NCI-H2171 (cell line): ENCODE measurements at regions not wholly inside any gene's neighbourhood (a gene's known extent, or its start where the extent isn't known, plus 50 kb on each side); places are given as distances from the start of the nearest gene placed in this dataset.

Source experiments
- DNase-seq: peaks from one replicate; lab custom pipeline; 2025; lab: John Stamatoyannopoulos, UW

DNA sequence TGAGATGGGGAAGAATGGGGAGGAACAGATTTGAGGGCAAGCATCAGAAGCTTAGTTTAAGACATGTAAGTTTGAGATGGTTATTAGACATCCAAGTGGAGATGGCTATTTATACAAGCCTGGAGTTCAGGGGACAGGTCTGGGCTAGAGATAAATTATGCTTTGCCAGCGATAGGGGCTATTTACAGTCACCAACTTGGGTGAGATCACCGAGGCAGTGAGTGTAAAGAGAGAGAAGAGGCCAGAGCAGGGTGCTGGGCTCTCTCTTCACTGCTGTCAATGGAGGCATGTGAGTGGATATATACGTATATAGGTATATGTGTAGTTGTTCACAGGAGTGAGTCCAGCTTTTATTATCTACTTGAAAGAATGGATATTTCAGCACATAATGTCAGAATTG lies 81.0 kb downstream of the QPCT start:
- no peak for DNase-seq

DNA sequence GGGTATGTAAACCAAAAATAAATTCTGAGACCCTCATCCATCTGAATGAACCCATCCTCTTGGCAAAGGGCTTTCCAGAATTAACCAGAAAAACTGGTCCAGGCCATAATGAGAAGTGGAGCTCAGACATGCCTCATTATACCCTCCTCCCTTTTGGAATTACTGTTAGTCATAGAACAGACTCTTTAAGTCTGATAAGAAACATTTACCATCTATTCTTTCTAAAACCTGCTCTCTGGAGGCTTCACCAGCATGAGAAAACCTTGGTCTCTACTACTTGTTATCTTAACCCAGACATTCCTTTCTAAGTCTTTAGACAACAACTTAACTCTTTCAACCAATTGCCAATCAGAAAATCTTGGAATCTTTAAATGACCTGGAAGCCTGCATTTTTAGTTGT lies 82.8 kb downstream of the QPCT start:
- DNase-seq, result no peak

DNA sequence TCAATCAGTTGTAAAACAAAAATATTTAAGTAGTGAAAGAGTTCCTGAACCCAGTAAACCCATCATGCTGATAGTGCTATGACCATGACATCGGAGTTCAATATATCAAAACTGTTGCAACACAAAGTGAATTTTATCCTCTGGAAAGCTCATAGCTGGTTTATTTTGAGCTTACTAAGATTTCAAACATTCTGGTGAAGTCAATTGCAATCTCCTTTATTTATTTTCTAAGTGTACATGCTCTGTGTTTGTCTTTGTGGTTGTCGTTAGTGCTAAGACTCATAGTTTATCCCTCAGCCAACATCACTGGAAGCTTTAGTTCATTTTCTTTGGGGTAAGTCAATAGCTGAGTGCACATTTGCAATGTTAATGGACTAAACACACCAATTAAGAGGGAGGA lies 91.9 kb downstream of the QPCT start:
- DNase-seq, result no peak

DNA sequence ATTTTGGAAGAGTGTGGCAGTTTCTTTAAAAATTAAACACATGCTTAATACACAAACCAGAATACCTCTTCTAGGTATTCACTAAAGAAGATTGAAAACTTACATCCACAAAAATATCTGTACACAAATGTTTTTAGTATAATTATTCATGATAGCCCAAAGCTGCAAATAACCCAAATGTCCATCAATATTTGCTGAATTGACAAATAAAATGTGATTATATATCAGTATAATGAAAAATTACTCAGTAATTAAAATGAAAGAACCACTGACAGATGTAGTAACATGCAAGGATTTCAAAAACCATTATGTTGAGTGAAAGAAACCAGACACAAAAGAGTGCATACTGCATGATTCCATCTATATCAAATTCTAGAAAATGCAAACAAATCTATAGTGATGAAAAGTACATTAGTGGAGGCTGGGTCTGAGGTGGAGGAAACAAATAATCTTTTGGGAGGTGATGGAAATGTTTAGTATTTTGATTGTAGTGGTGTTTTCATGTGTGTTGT lies 94.8 kb downstream of the QPCT start:
- no peak for DNase-seq

DNA sequence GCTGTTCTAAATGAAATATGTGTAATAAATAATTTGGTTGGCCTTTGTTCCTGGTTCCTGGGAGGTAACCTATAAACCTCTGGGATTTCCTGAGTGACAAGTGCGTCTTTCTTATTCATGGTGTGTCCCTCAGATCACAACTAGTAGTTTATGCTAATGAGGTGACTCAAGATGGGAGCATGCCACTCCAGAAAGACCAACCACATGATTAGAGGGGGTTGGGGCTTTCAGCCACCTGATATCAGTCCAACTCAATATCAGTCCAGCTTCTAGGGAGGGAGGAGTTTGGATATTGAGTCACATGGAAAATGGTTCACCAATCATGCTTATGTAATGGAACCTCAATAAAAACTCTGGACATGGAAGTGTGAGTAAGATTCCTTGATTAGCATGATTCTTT lies 96.6 kb downstream of the QPCT start:
- DNase-seq, result no peak

DNA sequence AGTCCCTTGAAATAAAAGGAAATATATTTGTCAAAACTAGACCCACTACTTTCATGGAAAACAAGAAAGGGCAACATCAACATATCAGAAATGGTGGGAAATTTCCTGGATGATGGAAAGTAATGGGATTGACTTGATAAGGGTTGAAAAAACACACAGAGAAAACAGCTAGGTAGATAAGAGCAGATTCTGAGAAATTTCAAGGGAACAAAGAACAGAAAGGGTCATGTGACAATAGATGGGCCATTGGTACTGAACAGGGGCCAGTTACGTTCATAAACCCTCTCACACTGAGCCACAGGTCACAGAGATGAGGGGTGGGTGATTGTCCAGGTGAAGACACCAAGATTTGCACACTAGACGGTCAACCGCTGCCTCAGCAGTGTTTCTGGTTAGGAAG lies 98.7 kb downstream of the QPCT start:
- DNase-seq, result no peak

DNA sequence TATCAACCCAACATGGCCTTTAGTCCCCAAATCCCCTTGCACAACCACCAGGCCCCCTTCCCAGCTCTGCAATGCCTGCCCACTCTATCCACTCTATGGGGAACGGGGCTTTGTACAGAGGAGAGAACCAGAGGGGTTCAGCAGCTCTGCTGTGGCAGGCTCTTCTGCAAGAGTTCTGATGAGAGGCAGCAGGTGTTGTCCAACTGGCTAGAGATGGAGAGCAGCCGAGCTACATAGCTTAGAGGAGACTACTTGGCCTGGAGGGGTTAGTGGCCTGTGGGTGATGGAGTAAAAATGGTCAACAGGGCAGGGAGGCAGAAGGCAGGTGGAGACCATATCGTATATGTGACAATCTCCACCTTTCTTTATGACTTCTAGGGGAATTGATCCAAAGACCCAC lies 103.0 kb downstream of the QPCT start:
- no peak for DNase-seq

DNA sequence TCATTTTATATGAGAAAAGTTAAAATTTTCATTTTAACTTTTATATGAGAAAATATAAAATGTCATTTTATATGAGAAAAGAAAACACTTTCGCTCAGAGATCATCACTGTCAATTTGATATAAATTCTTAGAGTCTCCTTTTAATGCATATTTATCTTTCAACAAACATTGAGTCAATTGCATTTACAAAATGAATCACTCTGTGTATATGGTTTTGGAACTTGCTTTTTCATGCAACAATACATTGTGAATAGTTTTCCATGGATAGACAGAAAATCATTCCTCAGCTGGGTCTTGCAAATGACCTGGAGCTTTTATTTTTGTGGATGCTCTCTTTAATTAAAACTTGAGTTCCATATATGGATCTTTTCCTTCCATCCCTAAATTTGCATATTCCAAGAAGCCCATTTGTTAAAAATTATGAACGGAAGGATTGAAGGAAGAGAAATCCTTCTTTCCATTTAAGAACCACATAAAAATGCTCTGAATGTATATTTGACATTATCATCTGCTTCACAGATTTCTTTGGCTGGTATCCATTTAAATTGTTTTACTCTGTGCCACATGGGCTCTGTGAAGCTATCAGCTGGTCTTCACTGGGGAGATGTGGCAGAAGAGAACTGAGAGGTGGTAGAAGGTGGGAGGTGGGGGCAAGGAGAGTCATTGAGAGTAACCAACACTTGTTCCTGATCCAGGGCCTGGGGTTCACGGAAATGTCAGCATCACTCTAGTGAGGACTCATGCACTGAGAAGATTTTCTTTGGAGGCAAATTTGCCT lies 104.1 kb downstream of the QPCT start:
- no peak for DNase-seq

DNA sequence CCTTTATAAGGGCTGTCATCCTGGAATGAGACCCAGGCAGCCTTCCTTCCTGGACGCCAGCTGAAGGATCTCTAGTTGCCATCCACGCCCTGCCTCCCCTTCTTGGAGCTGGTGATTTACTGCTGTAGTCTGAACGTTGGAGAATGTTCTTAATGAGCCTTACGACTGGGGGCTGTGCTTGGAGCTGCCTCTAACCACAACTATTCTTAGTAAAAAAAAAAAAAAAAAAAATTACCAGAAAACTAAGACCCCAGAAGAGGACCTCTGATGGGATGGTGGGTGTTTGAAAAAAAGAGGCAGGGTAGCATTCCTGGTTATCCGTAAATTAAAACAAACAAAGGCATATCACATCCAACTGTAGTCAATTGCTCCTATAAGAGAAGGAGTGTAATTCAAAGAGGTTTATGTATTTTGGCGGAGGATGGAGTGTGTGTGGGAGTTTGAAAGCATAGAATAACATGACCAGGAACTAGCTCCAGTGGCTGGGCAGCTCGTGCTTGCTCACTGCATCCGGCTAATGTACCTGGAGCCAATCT lies 105.4 kb downstream of the QPCT start:
- no peak for DNase-seq

DNA sequence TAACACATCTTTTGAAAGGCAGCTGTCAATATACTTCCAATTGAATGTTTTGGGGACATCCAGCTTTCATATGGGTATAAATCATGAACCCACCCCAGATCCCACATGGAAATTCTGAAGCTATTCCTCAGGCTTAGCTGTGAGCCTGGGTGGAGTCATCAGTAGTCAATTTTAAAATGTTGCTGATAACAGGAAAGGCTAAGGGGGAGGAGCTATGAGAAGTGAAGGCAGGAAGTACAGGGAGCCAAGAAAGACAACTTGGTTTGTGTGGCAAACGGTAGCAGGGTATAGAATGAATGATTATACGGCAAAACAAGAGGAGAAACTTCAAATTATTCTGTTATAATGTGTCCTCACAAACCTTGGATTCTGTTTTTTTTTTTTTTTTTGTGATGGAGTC lies 108.6 kb downstream of the QPCT start:
- DNase-seq, result no peak

DNA sequence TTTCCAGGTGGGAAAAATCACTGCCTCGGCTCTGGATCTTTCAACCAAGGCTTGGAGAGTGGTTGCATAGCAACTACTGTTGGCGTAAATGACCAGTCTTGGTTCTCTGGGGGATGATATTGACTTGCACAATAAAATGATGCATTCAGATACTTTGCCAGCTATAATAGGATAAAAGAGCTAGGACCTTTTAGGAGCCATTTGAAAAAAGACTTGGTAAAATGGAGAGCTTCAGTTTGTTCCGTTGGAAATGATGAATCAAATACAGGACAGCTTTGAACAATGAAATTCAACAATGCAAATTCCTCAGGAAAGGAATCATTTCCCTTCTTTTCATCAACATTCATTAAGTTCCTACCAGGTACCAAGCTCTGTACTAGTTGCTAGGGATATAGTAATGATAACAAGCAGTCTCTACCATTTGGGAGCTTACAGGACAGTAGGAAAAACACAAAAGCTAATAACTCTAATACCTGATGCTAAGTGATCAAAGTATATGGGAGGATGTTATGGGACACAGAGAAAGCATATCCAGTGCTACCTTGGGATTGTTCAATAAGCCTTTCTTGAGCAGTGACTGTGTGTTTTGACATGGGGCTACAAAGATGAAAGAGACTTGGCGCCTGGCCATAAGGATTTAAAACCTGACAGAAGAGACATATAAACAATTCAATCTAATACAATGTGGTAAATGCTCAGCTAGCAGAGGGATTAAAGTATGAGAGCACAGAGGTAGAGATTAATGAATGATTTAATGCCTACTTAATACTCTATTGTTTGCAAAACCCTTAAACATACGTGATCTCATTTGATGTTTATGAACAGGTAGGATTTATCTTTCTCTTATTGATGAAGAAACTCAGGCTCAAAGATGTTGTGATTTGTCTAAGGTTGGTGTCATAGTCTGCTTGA lies 110.7 kb downstream of the QPCT start:
- DNase-seq, result no peak

DNA sequence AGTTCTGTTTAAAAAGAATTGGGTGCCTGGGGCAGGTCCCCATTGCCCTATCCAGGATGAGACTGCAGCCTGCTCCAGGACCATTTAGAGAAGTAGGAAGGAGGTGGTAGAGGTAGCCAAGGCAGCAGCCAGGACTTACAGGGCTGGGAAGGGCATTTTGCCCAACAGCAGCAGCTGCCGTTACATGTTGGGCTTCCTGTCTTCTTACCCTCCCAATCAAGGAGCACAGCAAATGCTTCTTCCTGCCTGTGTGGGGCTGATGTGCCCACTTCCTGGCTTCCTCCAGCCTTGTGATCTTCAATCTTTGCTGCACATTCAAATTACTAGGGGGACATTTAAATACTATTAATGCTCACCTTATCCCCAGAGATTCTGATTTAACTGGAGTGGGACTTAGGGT lies 112.0 kb downstream of the QPCT start:
- DNase-seq, result no peak

DNA sequence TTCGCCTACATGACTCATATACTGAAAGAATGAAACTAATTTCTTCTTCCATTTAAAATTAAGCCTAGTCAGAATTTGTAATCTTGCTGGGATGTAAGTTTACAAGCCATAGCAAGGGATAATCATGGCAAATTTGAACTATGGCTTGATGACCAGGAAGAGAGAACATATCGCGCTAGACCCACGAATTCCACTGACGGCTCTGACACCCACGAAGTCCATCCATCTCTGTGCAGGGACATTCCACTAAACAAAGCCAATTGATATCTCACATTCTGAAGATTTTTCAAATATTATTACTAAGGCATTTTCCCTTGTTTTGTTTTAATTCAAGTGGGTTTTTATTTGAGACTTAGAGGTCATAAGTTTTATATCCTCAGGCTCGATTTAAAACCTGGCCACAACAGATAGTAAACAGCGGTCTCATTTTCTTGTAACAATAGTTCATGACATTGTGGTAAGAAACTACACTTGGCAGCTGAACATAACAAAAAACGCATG lies 113.0 kb downstream of the QPCT start:
- DNase-seq, result no peak

DNA sequence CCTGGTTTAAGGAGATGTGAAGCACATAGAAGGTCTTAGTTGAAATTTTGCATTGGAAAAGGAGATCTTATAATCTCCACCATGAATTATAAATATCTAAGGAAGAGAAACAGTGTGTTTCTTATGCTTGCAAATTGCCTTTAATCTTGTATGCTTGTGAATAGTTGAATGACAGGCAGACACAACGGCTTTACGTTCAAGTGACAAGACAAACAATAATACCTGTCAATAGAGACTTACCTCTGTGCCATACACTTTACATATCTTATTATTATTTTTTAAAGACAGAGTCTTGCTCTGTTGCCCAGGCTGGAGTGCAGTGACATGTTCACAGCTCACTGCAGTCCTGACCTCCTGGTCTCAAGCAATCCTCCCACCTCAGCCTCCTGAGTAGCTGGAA lies 113.7 kb downstream of the QPCT start:
- DNase-seq, result no peak

DNA sequence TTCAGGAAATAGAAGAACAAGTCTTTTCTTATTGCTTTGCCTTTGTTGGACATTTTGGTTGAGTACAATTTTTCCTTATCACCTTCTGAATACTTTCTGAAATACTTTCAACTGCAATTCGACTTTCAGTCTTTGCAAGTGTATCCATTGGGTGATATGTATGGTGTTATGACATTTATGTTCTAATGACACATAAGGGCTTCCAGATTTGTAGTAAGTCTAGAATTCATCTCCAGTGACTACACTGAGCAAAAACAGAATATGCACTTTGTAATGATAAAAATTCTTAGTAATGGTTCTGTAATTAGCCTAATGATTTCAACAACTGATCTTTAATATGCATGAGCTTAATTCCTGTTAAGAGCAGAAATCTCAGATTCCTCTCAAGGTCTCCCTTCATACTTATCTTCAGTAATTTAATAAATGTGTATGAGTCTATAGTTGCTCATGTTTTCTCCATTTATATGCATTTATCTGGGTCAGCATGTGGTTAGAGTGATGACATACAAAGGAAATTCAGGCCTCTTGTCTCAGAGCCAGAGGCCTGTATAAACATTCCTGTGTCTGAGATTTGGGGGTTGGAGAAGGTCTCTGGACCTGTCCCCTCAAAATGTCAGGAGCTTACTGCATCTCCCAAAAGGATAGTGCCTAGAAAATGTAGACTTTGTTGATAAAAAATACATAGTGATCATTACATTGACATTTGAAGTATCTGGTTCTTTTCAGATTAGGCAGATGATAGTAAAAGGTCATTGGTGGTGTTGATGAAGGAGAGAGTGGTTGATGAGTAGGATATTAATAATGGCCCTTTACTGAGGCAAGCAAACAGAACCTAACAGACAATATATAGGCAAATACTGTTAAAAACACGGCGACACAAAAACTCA lies 114.9 kb downstream of the QPCT start:
- no peak for DNase-seq

DNA sequence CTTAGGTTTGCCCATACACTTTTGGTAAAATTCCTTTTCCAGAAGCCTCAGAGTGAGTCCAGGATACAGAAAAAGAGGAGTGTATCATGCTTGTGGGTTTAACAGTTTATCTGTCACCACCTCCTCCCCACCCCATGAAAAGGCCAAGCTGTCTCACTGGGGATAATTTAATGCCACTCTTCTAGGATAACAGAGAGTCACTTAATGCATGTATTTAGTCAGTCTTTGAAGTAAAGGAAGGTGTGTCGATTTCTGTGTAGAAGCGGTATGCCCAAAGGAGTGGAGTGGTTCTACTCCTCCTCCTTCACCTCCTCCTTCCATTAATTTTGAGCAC lies 116.4 kb downstream of the QPCT start:
- DNase-seq, result no peak

DNA sequence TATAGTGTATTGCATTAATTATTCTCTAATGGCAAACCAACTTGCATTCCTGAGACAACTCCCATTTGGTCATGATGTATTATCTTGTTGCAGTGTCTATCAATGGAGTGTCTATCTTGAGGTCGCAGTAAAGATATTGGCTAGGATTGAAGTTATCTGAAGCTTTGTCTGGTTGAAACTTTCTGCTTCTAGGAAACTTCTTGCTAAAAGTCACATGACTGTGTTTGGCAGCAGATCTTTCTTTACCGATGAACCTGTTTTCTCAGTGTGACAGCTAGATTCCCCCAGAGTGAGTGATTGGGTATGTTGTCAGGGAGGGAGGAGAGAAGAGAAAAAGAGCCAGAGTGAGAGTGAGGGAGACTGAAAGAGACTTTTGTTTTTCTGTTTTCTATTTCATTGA lies 119.6 kb downstream of the QPCT start:
- no peak for DNase-seq

DNA sequence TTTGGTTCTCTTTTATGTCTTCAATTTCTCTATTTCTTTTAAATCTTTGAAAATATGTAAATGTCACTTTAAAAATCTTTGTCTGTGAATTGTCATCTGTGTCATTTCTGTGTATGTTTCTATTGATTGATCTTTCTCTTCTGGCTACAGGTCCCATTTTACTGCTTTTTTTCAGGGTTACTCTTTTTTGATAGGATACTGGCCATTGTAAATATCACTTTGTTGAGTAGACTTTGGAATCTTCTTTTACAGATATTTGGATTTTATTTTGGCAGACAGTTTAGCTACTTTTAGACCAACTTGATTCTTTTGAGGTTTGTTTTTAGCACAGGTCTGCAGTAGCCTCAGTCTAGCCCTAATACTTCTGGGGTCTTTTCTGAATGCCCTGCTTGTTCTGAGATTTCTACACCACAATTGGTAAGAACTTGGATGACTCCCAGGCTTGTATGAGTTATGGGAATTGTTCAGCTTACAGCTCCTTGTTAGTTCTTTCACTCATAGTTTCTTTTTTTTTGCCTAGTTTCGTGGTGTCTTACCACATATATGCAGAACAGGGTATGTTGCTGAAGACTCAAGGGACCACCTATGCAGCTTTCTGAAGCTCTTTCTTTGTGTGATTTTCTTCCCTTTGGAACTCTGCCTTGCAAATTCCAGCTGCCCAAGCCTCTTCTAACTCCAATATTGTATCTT lies 122.2 kb downstream of the QPCT start:
- no peak for DNase-seq

DNA sequence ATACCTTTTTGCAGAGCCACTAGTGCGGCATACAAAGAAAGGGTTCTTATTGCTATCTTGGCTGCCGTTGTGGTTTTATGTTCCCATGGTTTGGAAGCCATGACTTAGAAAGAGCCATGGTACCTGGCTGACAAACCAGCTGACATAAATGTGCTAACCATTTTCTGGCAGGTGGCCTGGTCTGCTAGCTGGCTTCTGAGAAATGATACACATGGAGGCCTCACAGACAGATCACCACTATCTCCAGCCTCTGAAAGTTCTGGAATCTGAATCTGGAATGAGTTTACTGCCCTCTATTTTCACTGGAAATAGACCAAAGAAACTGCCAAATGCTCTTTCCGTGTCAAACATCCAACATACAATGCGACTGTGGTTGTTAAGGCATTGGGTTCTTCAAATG lies 123.7 kb downstream of the QPCT start:
- DNase-seq, result no peak

DNA sequence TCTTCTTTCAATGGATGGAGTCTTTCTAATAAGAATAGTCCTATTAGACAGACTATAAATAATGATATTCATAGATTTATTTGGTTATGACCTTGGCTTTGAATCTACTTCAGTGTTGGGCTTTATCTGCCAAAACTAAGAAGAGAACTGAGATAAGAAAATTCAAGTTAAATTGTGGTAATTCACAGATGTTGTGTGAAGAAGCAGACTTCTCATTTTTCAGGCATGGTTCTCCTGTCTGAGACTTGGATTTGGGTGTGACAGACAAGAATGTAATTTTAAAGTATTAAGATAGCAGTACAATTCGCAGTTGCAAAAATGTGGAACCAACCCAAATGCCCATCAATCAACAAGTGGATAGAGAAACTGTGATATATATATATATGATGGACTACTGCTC lies 124.7 kb downstream of the QPCT start:
- DNase-seq, result no peak

DNA sequence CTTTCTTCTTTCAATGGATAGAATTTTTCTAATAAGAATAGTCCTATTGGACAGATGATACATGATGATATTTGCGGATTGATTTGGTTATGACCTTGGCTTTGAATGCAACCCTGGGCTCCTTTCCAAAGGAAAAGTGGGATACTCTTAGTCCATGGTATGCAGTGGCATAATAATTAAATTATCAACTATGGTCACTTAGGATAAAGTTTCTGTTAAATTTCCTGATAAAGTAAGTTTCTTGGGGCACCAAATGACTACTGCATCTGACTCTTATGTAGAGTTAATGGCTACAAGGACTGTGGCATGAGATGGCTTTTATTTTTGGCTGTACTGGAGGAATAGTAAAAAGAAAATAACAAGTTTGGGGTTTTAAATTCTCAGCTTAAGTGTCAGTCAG lies 126.7 kb downstream of the QPCT start:
- no peak for DNase-seq
